HG02759 (cell line): ENCODE measurements at regions not wholly inside any gene's neighbourhood (a gene's known extent, or its start where the extent isn't known, plus 50 kb on each side); places are given as distances from the start of the nearest gene placed in this dataset.

ENCODE experiments used
- ATAC-seq: cut with Tn5 transposase; IDR thresholded peaks from one replicate; pipeline ENCODE4 v1.9.1; 2021; ENCODE audit warnings: mild to moderate bottlenecking, moderate library complexity; ENCODE audit not compliant: unreplicated experiment

- ATAC-seq = no peak
Measured at GRCh38 chr10:6660460-6660859, 80.4 kb upstream of the PRKCQ start.

- ATAC-seq = no peak
Measured at GRCh38 chr10:6659451-6659850, 79.4 kb upstream of the PRKCQ start.

- ATAC-seq = no peak
Measured at GRCh38 chr10:6657669-6658068, 77.6 kb upstream of the PRKCQ start.

GRCh38 chr10:6657196-6657595 lies 77.1 kb upstream of the PRKCQ start:
- ATAC-seq = no peak

- ATAC-seq = no peak
Measured at GRCh38 chr10:6654571-6654970, 74.5 kb upstream of the PRKCQ start.

GRCh38 chr10:6650586-6650985 lies 70.5 kb upstream of the PRKCQ start:
- ATAC-seq = no peak

GRCh38 chr10:6649903-6650302 lies 69.8 kb upstream of the PRKCQ start:
- no peak for ATAC-seq

GRCh38 chr10:6648894-6649720 lies 69.0 kb upstream of the PRKCQ start:
- no peak for ATAC-seq

GRCh38 chr10:6647811-6648526 lies 67.9 kb upstream of the PRKCQ start:
- ATAC-seq = peak; percentile 85

- no peak for ATAC-seq
Measured at GRCh38 chr10:6643962-6644361, 63.9 kb upstream of the PRKCQ start.

GRCh38 chr10:6642876-6643275 lies 62.8 kb upstream of the PRKCQ start:
- ATAC-seq = no peak

- no peak for ATAC-seq
Measured at GRCh38 chr10:6640433-6641040, 60.5 kb upstream of the PRKCQ start.

GRCh38 chr10:6637053-6637452 lies 57.0 kb upstream of the PRKCQ start:
- no peak for ATAC-seq

- ATAC-seq = no peak
Measured at GRCh38 chr10:6635784-6636183, 55.7 kb upstream of the PRKCQ start.
